ENCODE measurements at regions not wholly inside any gene's neighbourhood (a gene's known extent, or its start where the extent isn't known, plus 50 kb on each side); places are given as distances from the start of the nearest gene placed in this dataset.

DNA sequence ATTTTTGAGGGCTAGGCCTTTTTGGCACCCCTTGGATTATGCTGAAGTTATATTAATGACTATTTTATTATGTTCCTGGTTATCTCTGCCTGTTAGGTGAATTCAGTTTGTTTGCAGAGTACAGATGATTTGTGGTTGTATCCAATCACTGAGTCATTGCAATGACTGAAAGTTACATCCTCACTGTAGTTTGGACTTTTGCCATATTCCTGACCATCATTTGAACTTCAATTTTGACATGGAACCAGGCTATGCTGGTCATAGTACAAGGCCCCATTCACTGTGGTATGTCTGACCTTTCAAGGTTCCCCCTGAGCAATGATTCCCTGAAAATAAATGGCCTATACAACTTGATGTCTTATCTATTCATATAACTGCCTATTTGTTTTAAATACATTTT, 621.0 kb downstream of the CCER1 start:
- TF ChIP-seq, protein P1, sequence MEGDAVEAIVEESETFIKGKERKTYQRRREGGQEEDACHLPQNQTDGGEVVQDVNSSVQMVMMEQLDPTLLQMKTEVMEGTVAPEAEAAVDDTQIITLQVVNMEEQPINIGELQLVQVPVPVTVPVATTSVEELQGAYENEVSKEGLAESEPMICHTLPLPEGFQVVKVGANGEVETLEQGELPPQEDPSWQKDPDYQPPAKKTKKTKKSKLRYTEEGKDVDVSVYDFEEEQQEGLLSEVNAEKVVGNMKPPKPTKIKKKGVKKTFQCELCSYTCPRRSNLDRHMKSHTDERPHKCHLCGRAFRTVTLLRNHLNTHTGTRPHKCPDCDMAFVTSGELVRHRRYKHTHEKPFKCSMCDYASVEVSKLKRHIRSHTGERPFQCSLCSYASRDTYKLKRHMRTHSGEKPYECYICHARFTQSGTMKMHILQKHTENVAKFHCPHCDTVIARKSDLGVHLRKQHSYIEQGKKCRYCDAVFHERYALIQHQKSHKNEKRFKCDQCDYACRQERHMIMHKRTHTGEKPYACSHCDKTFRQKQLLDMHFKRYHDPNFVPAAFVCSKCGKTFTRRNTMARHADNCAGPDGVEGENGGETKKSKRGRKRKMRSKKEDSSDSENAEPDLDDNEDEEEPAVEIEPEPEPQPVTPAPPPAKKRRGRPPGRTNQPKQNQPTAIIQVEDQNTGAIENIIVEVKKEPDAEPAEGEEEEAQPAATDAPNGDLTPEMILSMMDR (conservative IDR thresholded peaks at IDR 0.05 in 1 of 2, IDR thresholded peaks at IDR 0.05 in 1 of 2; ENCODE audit: extremely low read depth in 1 of 2, insufficient read depth in 1 of 2, low read depth in 1 of 2, low read length in 2 of 2) = no peak
- no peak for TF ChIP-seq EZH2 (IDR thresholded peaks at IDR 0.05; ENCODE audit: borderline replicate concordance, low read length)
